ENCODE measurements at regions not wholly inside any gene's neighbourhood (a gene's known extent, or its start where the extent isn't known, plus 50 kb on each side); places are given as distances from the start of the nearest gene placed in this dataset.

GRCh38 chr12:125269276-125269675, 204.0 kb downstream of the AACS start:
- no peak for DNase-seq (ENCODE audit: low read depth in 2 of 2)

GRCh38 chr12:125271892-125272291, 206.7 kb downstream of the AACS start:
- DNase-seq (ENCODE audit: low read depth in 2 of 2), result no peak

- DNase-seq (ENCODE audit: low read depth in 2 of 2), result no peak
Measured at GRCh38 chr12:125272383-125272933, 207.2 kb downstream of the AACS start.

GRCh38 chr12:125276567-125276966, 211.3 kb downstream of the AACS start:
- DNase-seq (ENCODE audit: low read depth in 2 of 2), result no peak

- DNase-seq (ENCODE audit: low read depth in 2 of 2), result no peak
Measured at GRCh38 chr12:125280482-125281377, 215.5 kb downstream of the AACS start.

- no peak for DNase-seq (ENCODE audit: low read depth in 2 of 2)
Measured at GRCh38 chr12:125282921-125283320, 217.7 kb downstream of the AACS start.

GRCh38 chr12:125283521-125283920, 218.3 kb downstream of the AACS start:
- DNase-seq (ENCODE audit: low read depth in 2 of 2), result no peak

- DNase-seq (ENCODE audit: low read depth in 2 of 2), result no peak
Measured at GRCh38 chr12:125284087-125284486, 218.9 kb downstream of the AACS start.

- DNase-seq (ENCODE audit: low read depth in 2 of 2), result no peak
Measured at GRCh38 chr12:125284945-125285685, 219.9 kb downstream of the AACS start.

- DNase-seq (ENCODE audit: low read depth in 2 of 2), result no peak
Measured at GRCh38 chr12:125286005-125286727, 220.9 kb downstream of the AACS start.

- no peak for DNase-seq (ENCODE audit: low read depth in 2 of 2)
Measured at GRCh38 chr12:125287155-125287847, 222.1 kb downstream of the AACS start.

GRCh38 chr12:125288931-125289928, 224.0 kb downstream of the AACS start:
- no peak for DNase-seq (ENCODE audit: low read depth in 2 of 2)

- DNase-seq (ENCODE audit: low read depth in 2 of 2), result no peak
Measured at GRCh38 chr12:125289970-125290369, 224.7 kb downstream of the AACS start.

GRCh38 chr12:125292700-125293099, 227.5 kb downstream of the AACS start:
- DNase-seq (ENCODE audit: low read depth in 2 of 2), result no peak

- DNase-seq (ENCODE audit: low read depth in 2 of 2), result no peak
Measured at GRCh38 chr12:125295550-125295949, 230.3 kb downstream of the AACS start.

- DNase-seq (ENCODE audit: low read depth in 2 of 2), result no peak
Measured at GRCh38 chr12:125296701-125297100, 231.5 kb downstream of the AACS start.

- no peak for DNase-seq (ENCODE audit: low read depth in 2 of 2)
Measured at GRCh38 chr12:125299840-125300239, 234.6 kb downstream of the AACS start.

GRCh38 chr12:125300249-125300648, 235.0 kb downstream of the AACS start:
- DNase-seq (ENCODE audit: low read depth in 2 of 2), result no peak

GRCh38 chr12:125303337-125303736, 238.1 kb downstream of the AACS start:
- no peak for DNase-seq (ENCODE audit: low read depth in 2 of 2)

GRCh38 chr12:125304029-125304428, 238.8 kb downstream of the AACS start:
- DNase-seq (ENCODE audit: low read depth in 2 of 2), result no peak
